HL-60 (cell line): ENCODE measurements at regions not wholly inside any gene's neighbourhood (a gene's known extent, or its start where the extent isn't known, plus 50 kb on each side); places are given as distances from the start of the nearest gene placed in this dataset.

Experiments used
- CTCF ChIP-seq: IDR thresholded peaks from one replicate; pipeline ENCODE4 v1.5.1; 2011; ENCODE audit warnings: low read length, control low read depth, inconsistent platforms; ENCODE audit not compliant: insufficient read depth
- TF ChIP-seq, protein P1 (sequence below): IDR thresholded peaks from 2 replicates; pipeline ENCODE4 v1.6.1; 2012; ENCODE audit warnings: low read depth; ENCODE audit not compliant: insufficient replicate concordance

DNA sequence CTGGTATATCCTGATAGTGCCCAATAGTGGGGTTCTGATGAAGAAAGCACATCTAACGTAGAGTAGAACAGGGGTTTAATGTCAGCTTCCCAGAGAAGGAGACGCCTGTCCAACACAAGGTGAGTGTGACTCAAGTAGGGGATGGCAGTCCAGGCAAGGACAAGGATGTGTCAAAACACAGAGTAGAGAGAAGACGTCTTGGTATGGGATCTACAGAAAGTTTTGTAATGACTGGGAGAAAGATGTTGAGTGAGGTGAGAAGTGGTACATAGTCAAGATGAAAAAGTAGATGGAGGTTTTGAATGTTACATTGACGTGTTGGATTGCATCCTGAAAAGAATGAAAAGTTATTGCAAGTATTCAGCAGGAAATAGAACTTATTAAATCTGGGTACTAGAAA is 124.4 kb downstream of the TMA16 start:
- no peak for TF ChIP-seq CTCF
- TF ChIP-seq, protein P1, sequence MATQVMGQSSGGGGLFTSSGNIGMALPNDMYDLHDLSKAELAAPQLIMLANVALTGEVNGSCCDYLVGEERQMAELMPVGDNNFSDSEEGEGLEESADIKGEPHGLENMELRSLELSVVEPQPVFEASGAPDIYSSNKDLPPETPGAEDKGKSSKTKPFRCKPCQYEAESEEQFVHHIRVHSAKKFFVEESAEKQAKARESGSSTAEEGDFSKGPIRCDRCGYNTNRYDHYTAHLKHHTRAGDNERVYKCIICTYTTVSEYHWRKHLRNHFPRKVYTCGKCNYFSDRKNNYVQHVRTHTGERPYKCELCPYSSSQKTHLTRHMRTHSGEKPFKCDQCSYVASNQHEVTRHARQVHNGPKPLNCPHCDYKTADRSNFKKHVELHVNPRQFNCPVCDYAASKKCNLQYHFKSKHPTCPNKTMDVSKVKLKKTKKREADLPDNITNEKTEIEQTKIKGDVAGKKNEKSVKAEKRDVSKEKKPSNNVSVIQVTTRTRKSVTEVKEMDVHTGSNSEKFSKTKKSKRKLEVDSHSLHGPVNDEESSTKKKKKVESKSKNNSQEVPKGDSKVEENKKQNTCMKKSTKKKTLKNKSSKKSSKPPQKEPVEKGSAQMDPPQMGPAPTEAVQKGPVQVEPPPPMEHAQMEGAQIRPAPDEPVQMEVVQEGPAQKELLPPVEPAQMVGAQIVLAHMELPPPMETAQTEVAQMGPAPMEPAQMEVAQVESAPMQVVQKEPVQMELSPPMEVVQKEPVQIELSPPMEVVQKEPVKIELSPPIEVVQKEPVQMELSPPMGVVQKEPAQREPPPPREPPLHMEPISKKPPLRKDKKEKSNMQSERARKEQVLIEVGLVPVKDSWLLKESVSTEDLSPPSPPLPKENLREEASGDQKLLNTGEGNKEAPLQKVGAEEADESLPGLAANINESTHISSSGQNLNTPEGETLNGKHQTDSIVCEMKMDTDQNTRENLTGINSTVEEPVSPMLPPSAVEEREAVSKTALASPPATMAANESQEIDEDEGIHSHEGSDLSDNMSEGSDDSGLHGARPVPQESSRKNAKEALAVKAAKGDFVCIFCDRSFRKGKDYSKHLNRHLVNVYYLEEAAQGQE, result no peak
